ENCODE measurements at regions not wholly inside any gene's neighbourhood (a gene's known extent, or its start where the extent isn't known, plus 50 kb on each side); places are given as distances from the start of the nearest gene placed in this dataset.
A peak's percentile ranks its signal among the peaks of the same experiment; 100 is the strongest.

GRCh38 chr3:11096266-11097139 is 57.8 kb upstream of the HRH1 start:
- H3K4me3 ChIP-seq (ENCODE audit: low read depth, low read length): peak overlapping the region; percentile 54
- DNase-seq (ENCODE audit: low read depth, low spot score): peak; percentile 61
- TF ChIP-seq CTCF (IDR thresholded peaks at IDR 0.05; ENCODE audit: insufficient read depth, low read length, missing control alignments): no peak
- ChIA-PET CTCF (interaction anchor here (0.8 to 4.0 kb wide), 7 partner anchors 7 to 237 kb away, joined by 3 to 26 read pairs (median 3); no protein-coding TSS in a partner anchor), POLR2A (interaction anchor here (0.6 to 1.9 kb wide), 3 partner anchors 40 to 1899 kb away, joined by 3 to 10 read pairs (median 3); no protein-coding TSS in a partner anchor)

- CTCF ChIA-PET: interaction anchor here (1.0 to 4.0 kb wide), 3 partner anchors 39 to 136 kb away, joined by 3 to 26 read pairs (median 3); no protein-coding TSS in a partner anchor
- no peak overlapping the region for H3K4me3 ChIP-seq (ENCODE audit: low read depth, low read length)
- POLR2A ChIA-PET: no interaction called here
- DNase-seq (ENCODE audit: low read depth, low spot score): no peak
- TF ChIP-seq CTCF (IDR thresholded peaks at IDR 0.05; ENCODE audit: insufficient read depth, low read length, missing control alignments): no peak
These were observed 55.0 kb upstream of the HRH1 start for GRCh38 chr3:11099306-11099705.
